K562 (cell line): ENCODE measurements at regions not wholly inside any gene's neighbourhood (a gene's known extent, or its start where the extent isn't known, plus 50 kb on each side); places are given as distances from the start of the nearest gene placed in this dataset.

ENCODE experiments used
- ZNF695 ChIP-seq: fragments of 450-650 bp; formaldehyde crosslinking; IDR thresholded peaks from 2 replicates; pipeline ENCODE4 v1.4.0; 2020; ENCODE audit warnings: mild to moderate bottlenecking, moderate library complexity
- TF ChIP-seq, protein P1 (sequence below): sonication (generic); formaldehyde crosslinking; IDR thresholded peaks from 2 replicates; pipeline ENCODE4 v1.8.1; 2023; ENCODE audit warnings: missing genetic modification reagents, mild to moderate bottlenecking, borderline replicate concordance
- TF ChIP-seq, protein P2 (sequence below): fragments of 250-450 bp; sonication (Bioruptor Pico); IDR thresholded peaks from 2 replicates; pipeline ENCODE4 v1.5.0; 2021; ENCODE audit warnings: mild to moderate bottlenecking, moderate library complexity

DNA sequence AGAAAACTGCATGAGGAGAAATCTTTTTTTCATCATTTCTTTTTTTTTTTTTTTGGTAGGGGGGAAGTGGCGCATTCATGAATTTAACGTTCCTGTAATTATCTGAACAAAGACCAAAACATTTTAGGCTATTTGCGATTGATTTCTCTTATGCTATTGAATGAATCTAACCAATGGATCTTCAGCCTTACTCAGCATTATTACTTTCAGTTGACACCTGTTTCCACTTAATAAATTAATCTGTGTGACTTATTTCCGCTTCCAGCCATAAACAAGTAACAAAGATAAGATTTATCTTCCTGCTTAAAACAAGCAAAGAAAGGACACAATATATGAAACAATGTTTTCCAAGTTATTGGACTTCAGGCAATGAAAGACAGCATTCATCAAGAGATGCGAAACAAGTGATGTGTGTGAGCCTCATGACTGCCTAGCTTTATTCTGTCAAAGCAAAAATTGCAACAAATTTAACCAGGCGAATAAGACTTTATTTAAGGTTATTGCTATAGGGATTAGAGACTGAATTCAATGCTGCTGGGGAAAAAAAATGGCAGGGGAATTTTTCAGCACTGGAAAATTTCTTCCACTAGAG lies 1026.9 kb downstream of the LRFN5 start (continued):
- TF ChIP-seq ZNF695 (CRISPR knock-in tag) = no peak
- TF ChIP-seq, protein P1, sequence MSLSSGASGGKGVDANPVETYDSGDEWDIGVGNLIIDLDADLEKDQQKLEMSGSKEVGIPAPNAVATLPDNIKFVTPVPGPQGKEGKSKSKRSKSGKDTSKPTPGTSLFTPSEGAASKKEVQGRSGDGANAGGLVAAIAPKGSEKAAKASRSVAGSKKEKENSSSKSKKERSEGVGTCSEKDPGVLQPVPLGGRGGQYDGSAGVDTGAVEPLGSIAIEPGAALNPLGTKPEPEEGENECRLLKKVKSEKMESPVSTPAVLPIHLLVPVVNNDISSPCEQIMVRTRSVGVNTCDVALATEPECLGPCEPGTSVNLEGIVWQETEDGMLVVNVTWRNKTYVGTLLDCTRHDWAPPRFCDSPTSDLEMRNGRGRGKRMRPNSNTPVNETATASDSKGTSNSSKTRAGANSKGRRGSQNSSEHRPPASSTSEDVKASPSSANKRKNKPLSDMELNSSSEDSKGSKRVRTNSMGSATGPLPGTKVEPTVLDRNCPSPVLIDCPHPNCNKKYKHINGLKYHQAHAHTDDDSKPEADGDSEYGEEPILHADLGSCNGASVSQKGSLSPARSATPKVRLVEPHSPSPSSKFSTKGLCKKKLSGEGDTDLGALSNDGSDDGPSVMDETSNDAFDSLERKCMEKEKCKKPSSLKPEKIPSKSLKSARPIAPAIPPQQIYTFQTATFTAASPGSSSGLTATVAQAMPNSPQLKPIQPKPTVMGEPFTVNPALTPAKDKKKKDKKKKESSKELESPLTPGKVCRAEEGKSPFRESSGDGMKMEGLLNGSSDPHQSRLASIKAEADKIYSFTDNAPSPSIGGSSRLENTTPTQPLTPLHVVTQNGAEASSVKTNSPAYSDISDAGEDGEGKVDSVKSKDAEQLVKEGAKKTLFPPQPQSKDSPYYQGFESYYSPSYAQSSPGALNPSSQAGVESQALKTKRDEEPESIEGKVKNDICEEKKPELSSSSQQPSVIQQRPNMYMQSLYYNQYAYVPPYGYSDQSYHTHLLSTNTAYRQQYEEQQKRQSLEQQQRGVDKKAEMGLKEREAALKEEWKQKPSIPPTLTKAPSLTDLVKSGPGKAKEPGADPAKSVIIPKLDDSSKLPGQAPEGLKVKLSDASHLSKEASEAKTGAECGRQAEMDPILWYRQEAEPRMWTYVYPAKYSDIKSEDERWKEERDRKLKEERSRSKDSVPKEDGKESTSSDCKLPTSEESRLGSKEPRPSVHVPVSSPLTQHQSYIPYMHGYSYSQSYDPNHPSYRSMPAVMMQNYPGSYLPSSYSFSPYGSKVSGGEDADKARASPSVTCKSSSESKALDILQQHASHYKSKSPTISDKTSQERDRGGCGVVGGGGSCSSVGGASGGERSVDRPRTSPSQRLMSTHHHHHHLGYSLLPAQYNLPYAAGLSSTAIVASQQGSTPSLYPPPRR (CRISPR knock-in tag) = no peak
- TF ChIP-seq, protein P2, sequence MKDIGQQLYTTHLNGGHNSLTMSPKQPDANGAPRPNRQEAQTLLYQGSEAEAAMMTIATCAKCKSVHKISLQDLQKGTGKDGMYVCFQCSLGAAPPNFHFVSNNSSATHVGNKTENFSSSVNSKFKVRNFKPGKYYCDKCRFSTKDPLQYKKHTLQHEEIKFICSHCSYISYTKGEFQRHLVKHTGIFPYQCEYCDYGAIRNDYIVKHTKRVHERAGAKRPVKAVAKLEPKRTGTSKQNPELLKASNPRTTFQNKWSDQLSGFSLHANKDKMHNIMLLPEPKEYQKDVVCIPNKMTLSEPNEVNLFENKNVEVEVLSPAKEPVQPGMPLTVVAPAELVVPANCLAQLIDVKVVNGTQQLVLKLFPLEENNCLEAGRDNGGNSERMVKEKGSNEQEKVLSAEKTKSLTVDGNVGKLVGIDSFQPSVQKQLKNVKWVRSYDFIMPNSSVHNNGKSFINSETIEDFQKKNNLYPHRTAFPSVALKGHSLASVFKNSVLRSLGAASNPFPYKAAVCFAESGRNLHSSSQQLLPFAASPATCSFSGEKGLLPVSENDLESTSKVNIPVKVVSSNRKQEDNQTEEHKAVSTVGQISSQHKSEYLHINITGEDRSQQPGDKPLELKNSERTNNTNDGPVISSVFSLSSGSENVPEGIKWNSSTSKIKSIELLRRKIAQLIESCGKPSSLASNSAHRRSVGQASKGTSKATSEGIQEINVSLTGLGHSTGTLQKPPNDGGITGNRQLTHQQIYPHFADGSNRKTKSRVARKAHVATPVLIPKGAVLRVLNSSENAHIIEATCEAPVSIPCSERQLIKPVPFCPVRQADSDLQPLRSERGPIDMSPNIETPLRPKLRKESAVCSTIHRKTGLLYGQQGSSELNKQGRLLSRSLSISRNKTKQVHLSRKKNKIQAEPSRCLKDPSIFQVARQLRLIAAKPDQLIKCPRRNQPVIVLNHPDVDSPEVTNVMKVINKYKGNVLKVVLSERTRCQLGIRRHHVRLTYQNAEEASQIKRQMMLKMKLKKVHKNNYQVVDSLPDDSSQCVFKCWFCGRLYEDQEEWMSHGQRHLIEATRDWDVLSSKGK (CRISPR knock-in tag) = no peak
- TF ChIP-seq, all 486 proteins: peak for 0
